HG03521 (cell line): ENCODE measurements at regions not wholly inside any gene's neighbourhood (a gene's known extent, or its start where the extent isn't known, plus 50 kb on each side); places are given as distances from the start of the nearest gene placed in this dataset.

Experiments used
- ATAC-seq: cut with Tn5 transposase; IDR thresholded peaks from one replicate; pipeline ENCODE4 v1.9.1; 2021; ENCODE audit warnings: mild to moderate bottlenecking, moderate library complexity; ENCODE audit not compliant: unreplicated experiment

DNA sequence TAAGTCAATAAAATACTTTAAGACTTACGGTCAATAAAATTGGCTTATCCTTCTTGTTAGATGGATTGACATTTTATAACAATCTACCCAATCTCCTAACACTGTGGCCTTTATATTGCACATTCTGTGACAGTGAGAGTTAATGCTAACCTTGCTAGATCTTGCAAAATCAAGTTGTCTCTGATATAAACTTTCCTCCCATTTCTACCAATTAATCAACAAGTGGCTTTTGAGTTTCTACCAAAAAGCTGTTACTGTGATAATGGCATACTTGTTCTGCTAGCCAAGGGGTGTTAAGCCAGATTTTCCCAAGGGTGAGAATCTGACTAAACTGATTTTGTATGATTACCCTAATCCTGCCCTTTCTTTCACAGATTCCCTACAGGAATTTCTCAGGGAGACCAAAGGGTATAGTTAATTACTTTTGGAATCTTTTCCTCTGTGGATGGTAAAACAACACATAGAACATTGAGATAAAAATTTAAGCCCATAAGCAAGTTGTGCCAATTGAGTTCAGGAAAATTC is 174.1 kb upstream of the SUCLG2 start:
- no peak for ATAC-seq

DNA sequence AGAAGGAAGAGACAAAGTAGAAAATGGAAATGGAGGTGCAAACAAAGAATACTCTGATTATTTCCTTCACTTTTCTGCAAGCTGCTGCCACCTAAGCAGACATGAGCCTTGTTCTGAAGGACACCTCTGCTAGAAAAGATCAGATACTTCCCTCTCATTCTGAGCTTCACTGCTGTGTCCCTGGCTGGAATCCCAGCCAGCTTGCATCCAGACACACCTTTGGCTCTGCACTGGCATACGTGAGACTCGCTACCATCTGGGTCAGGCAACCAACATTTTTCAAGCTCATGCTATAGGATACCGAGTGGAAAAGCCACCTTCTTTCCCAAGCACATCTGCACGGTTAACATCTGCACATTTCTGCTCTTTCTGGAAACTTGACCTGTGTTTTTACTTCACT is 166.7 kb upstream of the SUCLG2 start:
- ATAC-seq = no peak

DNA sequence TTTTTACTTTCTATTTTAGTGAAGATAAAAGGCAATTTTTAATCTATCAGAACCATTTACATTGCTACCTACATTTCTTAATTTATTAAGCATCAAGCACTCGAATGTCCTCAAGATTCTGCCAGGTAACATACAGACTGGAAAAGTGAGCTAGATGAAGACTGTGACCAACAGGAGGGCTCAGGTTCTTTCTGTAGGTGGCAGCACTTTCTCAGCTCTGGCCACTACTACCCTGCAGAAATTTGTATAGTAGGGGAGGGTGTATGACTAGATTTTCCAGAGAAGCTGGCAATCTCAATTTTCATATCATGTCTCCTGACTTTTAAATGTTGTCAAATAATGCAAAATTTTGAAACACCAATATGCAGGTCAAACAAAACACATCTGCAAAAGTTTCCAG is 165.0 kb upstream of the SUCLG2 start:
- no peak for ATAC-seq

DNA sequence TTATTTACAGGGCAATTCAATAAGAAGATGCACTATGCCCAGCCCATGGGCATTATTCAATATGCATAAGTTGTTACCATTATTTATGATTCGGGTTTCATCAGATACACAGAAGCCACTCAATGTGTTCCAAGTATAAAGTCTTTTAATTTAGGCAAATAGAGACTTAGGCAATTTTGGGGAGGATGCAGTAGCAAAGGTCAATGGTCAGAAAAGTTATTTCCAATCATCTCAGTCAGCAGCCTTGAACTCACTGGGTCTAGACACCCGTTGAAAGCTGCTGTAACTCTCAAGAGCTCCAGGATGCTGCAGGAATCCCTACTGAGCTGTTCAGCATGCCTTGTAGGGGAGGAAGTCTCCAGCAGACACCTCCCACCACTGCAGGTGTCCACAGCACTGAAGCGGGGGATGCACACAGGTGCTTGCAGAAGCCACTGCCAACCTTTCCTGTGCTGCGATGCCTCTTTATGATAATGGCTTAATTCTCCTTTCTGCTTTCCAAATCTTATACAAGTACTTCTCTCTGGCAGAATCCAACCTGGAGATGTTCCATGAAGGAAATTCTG is 155.0 kb upstream of the SUCLG2 start:
- no peak for ATAC-seq

DNA sequence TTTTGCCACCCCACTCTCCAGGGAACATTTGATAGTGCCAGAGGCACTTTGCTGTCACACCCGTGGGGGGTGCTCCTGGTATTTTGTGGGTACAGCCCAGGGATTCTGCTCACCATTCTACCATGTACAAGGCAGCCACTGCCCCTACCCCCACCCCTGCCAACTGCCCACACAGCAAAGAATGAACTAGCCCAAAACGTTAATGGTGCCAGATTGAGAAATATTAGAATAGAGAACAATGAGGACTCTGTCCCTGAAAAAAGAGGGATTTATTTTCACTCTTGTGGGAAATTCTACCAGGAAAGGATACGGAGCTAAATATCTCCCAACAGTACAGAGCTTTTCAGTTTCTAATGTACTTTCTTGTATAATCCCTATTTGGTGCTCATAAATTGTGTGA is 154.5 kb upstream of the SUCLG2 start:
- ATAC-seq = no peak

DNA sequence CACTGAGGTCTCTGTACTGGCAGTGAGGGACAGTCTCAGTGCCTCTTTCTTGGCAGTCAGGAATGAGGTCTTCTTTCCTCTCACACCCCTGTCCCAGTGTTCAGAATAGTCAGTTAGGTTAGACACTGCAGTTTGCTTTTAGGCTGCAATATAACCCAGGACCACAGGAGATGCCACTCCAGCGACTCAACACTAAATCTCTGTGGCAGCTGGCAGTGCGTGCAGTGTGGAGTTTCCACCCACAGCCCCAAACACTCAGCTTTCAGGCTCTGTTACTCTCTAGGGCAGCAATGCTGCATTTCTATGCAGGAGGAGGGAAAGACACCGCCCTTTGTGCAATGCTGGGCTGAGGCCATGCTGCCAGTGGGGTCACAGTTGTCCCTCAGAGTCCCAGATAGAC is 150.2 kb upstream of the SUCLG2 start:
- no peak for ATAC-seq

DNA sequence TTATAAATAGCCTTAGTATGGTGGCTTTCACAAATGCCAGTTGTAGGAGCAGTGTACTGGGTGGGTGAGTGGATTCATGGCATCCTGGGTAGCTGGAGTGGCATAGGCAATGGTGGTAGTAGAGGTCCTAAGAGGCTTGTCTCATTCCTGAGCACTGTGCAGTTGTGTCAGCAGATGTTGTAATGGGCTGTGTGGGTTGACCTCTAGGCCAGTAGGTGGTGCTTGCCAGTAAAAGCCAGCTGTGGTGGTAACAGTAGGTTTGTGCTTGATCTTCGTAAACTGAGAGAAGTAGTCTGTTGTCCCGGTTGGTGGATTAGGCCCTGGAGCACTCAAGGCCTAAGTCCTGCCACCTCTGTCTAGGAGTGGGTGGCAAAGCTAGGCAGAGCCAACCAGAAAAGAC is 149.7 kb upstream of the SUCLG2 start:
- no peak for ATAC-seq

DNA sequence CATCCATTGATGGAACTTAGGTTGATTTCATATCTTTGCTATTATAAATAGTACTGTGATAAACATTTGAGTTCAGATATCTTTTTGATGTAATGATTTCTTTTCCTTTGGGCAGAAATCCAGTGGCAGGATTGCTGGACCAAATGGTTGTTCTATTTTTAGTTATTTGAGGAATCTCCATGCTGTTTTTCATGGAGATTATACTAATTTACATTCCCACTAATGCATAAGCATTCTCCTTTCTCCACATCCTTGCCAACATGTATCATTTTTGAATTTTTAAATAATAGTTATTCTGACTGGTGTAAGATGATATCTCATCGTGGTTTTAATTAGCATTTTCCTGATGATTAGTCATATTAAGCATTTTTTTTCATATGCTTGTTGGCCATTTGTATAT is 144.0 kb upstream of the SUCLG2 start:
- ATAC-seq = no peak

DNA sequence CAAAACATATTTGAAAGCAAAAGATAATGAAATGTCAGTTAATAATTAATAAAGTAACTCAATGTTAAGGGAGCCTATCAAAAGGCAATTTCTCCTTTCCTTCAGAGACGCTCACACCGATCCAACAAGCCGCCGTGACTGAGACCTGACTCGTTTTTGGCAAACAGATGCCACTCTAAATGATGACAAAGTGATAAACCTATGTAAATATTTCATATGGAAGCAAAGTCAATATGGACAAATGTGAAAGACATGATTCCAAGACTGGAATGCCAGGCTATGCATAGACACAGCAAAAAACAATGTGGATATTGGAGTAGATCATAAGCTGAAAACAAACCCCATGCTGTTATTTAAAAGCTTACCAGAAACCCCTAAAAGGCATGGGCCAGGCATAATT is 137.2 kb upstream of the SUCLG2 start:
- no peak for ATAC-seq

DNA sequence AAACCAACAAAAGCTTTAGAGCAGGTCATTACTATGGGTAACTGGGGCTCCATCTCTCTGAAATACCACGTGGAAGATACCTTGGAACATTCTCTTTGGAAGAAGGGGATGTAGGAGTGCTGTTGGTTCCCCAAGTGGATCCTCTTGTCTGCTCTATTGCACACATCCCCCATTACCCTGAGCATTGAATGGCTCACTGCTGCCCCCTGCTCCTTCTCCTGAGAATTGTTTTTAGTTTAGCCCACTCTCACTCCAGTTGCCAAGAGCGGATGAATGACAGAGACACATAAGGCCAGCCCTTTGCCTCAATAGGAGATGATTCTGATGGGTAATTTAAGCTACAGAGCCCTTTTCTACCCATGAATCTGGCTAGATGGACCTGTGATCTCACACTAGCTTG is 135.6 kb upstream of the SUCLG2 start:
- peak; percentile 75 for ATAC-seq

DNA sequence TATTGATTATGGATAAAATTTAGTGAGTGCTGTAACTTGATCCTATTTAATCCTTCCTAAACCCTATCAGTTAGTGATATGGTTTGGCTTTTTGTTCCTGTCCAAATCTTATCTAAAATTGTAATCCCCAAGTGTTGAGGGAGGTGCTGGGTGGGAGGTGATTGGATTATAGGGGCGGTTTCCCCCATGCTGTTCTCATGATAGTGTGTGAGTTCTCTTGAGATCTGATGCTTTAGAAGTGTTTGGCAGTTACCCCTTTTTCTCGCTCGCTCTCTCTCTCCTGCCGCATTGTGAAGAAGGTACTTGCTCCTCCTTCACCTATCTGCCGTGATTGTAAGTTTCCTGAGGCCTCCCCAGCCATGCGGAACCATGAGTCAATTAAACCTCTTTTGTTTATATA is 134.0 kb upstream of the SUCLG2 start:
- no peak for ATAC-seq

DNA sequence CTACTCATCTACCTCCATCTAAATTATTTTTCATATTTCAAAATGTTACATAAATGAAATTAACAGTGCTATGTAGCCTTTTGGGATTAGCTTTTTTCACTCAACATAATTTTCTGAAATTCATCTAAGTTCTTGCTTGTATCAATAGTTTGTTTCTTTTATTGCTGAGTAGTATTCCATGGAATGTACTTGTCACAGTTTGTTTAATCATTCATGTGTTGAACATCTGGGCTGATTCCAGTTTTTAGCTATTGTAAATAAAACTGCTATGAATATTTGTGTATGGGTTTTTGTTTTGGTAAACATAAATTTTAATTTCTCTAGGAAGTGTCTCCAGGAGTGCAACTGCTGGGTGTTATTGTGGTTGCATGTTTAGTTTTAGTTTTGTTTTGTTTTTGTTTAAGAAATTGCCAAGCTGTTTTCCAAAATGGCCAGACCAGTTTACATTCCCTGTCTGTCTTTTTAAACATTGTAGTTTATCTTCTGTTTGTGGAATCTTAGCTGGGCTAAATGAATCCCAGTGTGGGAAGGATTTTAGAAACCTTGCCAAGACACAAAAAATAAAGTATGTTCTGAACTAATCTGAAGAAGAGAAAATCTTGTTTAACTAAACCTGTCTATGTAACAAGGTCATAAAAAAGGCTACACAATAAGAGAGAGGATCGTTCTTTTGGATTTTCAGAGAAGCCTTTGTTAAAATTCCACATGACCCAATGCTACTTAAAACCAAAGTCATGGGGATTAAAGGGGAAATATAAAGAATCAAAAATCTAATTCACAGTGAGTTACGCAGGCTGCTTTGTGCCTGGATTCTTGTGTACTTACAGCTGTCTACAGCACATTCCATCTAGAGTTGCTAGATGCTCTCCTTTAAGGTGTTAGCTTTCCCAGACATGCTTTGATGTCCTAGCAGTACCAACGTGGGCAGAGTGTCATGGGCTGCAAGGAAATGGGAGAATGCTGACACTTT is 129.2 kb upstream of the SUCLG2 start:
- ATAC-seq = no peak

DNA sequence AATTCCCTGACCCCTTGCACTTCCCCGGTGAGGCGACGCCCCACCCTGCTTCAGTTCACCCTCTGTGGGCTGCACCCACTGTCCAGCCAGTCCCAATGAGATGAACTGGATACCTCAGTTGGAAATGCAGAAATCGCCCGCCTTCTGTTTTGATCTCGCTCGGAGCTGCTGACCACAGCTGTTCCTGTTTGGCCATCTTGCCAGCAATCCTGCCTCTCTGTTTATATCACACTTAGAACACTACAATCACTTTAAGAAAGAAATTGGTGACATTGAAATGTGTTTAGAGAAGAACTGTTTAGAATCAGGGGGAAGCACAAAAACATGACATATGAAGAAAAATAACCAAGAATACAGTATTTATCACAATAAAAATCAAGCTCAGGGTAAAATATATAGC is 127.5 kb upstream of the SUCLG2 start:
- no peak for ATAC-seq

DNA sequence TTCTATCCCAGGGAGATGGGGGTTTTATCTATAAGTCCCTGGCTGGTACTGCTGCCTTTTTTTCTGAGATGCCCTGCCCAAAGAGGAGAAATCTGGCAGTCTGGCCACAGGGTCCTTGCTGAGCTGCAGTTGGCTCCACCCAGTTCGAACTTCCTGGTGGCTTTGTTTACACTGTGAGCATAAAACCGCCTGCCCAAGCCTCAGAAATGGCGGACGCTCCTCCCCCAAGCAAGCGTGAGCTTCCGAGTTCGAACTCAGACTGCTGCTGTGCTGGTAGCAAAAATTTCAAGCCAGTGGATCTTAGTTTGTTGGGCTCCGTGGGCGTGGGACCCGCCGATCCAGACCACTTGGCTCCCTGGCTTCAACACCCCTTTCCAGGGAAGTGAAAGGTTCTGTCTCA is 126.8 kb upstream of the SUCLG2 start:
- no peak for ATAC-seq

DNA sequence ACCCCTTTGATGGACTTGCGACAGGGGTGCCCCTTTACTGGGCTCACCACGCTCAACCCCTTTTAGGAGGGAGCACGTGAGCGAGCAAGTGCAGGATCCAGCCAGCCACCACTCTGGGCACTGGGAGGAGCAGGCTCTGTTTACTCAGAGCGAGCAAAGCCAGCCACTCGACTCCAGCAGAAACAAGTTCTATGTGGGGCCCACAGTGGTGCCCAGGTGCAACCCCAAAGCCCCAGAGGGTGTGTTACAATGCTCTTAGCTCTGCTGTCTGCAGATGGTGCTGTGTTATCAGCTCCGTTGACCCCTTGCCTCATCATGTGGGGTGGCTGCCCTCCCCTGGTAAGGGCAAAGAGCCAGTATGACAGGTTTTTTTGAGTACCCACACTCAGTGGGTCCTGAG is 120.3 kb upstream of the SUCLG2 start:
- ATAC-seq = no peak

DNA sequence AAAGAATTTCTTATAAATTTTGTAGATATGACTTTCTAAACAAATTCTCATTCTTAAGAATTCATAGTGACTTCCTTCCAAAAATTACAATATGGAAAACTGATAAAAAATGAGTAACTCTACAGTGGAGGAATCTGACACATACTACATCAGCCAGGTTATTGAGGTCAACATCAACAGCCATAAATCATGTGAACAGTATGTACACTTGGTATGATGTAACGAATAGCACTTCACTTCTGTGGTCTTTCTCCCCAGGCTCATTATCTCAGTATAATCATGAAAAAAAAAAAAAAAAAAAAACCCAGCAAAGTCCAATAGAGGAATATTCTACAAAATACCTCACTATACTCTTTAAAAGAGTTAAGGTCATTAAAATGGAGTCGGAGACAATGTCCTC is 111.2 kb upstream of the SUCLG2 start:
- no peak for ATAC-seq

DNA sequence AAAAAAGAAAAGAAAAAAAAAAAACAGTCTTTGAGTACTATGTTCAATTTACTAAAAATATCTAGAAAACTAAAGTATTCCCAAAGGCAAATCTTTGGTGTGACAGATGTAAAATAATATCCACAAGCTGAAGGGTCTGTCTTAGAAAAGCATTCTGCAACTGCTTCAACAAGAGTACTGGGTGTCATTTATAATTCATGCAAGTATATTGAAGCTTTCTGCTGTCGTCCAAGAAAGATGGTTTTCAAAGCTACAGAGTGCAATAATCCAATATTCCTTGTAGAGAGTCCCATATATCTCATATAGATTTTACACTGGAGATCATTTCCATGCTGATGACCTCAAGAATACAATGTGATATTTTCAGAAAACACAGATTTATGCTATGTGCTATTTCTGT is 90.9 kb upstream of the SUCLG2 start:
- no peak for ATAC-seq

DNA sequence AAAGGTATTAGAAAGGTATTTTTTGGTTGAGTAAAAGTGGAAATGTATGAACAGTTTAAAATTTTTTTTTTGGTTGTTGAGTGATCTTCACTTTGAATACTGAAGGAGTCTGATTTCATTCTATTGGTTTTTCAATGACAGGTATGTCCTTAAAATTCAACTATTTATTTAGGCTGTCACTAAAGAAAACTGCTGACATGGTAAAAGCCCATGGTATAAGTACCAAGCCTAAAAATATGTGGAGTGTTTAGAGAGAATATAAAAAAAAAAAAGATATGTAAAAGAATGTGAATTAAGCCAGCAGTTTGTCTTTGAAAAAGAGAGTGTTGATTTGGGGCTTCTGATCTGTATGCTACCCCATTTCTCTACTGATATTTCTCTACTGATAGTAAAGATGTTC is 90.3 kb upstream of the SUCLG2 start:
- ATAC-seq = no peak

DNA sequence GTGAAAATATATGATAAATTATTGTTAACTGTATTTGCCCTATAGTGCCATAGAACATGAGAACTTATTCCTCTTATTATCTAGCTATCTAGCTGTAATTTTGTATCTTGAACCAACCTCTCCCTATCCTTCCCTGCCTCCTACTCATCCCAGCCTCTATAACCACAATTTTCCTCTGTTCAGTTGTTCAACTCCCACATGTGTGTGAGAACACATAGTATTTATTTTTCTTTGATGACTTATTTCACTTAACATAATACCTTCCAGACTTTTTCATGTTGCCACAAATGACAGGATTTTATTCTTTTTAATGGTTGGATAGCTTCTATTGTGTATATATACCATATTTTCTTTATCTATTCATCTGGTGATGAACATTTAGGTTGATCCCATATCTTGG is 85.4 kb upstream of the SUCLG2 start:
- ATAC-seq = no peak

DNA sequence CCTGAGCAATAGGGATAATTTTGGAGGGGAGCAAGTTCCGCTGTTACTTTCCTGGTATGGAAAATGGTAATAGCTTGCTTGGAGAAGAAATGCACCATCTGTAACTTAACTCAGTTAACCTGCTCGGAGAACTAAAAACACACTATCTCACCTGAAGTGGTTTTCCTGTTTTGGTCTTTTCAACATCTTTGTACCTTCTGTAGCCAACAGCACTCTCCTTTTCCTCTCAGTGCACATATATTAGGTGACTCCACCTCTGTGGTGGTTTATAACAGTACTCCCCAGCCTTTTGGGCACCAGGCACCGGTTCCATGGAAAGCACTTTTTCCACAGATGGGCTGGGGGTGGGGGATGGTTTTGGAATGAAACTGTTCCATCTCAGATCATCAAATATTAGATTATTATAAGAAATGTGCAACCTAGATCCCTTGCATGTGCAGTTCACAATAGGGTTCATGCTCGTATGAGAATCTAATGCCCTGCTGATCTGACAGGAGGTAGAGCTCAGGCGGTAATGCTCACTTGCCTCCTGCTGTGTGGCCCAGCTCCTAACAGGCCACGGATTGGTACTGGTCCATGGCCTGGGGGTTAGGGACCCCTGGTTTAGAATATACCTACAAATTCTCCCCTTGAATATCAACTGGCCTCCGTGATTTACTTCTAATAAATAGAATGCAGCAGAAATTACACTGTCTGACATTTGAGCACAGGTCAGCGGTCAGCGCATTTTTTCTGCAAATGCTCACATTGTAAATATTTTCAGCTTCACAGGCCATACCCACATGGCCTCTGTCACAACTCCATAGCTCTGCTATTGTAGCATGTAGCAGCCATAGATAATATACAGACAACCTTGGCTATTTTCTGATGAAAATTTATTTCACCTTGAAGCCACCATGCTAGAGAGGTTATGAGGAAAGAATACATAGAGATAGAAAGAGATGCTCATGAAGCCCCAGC is 83.8 kb upstream of the SUCLG2 start:
- ATAC-seq = no peak

DNA sequence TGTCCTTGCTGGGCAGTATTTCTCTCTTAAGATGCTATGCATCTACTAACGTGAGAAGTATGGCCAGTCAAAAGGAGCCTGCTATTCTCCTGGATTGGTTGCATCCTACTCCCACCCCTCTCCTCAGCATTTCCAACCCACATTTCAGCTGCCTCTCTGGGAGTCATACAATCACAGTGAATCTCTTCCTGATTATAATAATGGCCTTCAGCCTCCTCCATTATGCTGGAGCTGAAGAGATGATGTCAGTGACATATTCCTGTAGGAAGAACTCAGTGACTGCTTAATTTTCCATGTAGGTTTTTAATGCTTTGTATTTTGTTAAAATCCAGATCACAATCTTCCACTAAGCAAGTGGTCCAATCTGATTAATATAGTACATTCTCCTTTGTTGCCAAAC is 82.7 kb upstream of the SUCLG2 start:
- ATAC-seq = no peak
